DND-41 (cell line): ENCODE measurements at regions not wholly inside any gene's neighbourhood (a gene's known extent, or its start where the extent isn't known, plus 50 kb on each side); places are given as distances from the start of the nearest gene placed in this dataset.

Experiments
- EZH2 ChIP-seq: IDR thresholded peaks from 3 replicates; pipeline ENCODE4 v1.6.1; 2012; ENCODE audit warnings: borderline replicate concordance, low read depth, mild to moderate bottlenecking, moderate library complexity, low read length, inconsistent platforms; ENCODE audit not compliant: severe bottlenecking
- TF ChIP-seq, protein P1 (sequence below): IDR thresholded peaks from 2 replicates; pipeline ENCODE4 v1.5.1; 2012; ENCODE audit warnings: borderline replicate concordance, low read length, moderate library complexity, mild to moderate bottlenecking; ENCODE audit not compliant: poor library complexity, severe bottlenecking; ENCODE audit errors: extremely low read depth

DNA sequence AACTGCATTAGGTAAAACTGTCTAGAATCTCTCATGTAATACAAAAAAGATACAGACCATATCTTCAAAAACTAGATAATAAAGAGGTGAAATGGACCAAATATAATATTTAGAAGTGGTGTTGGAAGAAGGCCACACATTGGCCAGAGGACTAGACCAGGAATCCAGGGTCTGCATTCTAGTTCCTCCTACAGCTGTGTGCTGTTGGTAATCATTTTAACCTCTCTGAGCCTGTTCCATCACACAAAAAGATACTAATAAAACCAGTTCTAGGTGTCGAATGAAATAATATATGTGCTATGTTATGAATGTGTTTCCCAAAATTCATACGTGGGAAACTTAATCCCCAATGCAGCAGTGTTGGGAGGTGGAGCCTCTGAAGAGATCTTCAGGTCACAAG, 111.6 kb upstream of the RREB1 start:
- TF ChIP-seq, protein P1, sequence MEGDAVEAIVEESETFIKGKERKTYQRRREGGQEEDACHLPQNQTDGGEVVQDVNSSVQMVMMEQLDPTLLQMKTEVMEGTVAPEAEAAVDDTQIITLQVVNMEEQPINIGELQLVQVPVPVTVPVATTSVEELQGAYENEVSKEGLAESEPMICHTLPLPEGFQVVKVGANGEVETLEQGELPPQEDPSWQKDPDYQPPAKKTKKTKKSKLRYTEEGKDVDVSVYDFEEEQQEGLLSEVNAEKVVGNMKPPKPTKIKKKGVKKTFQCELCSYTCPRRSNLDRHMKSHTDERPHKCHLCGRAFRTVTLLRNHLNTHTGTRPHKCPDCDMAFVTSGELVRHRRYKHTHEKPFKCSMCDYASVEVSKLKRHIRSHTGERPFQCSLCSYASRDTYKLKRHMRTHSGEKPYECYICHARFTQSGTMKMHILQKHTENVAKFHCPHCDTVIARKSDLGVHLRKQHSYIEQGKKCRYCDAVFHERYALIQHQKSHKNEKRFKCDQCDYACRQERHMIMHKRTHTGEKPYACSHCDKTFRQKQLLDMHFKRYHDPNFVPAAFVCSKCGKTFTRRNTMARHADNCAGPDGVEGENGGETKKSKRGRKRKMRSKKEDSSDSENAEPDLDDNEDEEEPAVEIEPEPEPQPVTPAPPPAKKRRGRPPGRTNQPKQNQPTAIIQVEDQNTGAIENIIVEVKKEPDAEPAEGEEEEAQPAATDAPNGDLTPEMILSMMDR, result no peak
- TF ChIP-seq EZH2, result no peak
